HepG2 (cell line): ENCODE measurements at regions not wholly inside any gene's neighbourhood (a gene's known extent, or its start where the extent isn't known, plus 50 kb on each side); places are given as distances from the start of the nearest gene placed in this dataset.
A peak's percentile ranks its signal among the peaks of the same experiment; 100 is the strongest.

Experiments
- ATAC-seq: fragments of 200-7000 bp; cut with Tn5 transposase; 3 replicates; pipeline ENCODE4 v1.9.1; 2020; ENCODE audit warnings: mild to moderate bottlenecking, moderate library complexity
- BruUV-seq: library from RNA; stranded (reverse); fragments of 400-500 nt; replicated peaks from 2 replicates; lab custom pipeline; 2021; lab: Mats Ljungman, UMichigan
- CTCF ChIA-PET: fragments of 300-600 bp; formaldehyde crosslinking; extraction: SDS; loops from one replicate; lab custom pipeline; 2021; ENCODE audit warnings: low total read pairs, inconsistent platforms, low intra/inter-chr PET ratio; lab: Yijun Ruan, JAX
- POLR2A ChIA-PET: fragments of 350-600 bp; sonication (Branson Sonifier 250); formaldehyde crosslinking; loops from one replicate; lab custom pipeline; 2020; ENCODE audit warnings: antibody characterized with exemption, inconsistent platforms; lab: Yijun Ruan, JAX
- DNase-seq: peaks from one replicate; pipeline ENCODE4 v3.0.0-alpha.2; 2015; ENCODE audit warnings: low spot score
- FAIRE-seq: peaks from 3 replicates; lab custom pipeline; 2011; peaks lifted over from hg19 to GRCh38; lab: Jason Lieb, UNC
- H2AFZ ChIP-seq: one replicate; pipeline ENCODE4 v1.6.1; 2011; ENCODE audit warnings: low read length, inconsistent platforms
- H3K27ac ChIP-seq: fragments of 300-600 bp; 3 replicates; pipeline ENCODE4 v1.8.0; 2011; ENCODE audit warnings: mixed run types, mild to moderate bottlenecking, mixed read lengths, low read length, inconsistent platforms; ENCODE audit not compliant: insufficient read depth; ENCODE audit errors: extremely low read length
- H3K27me3 ChIP-seq, 2 experiments: fragments of 200-600 bp in 1 of 2; 2 replicates in 1 of 2; 3 replicates in 1 of 2; pipeline versions ENCODE4 v1.6.0 to v1.8.0; 2011; ENCODE audit warnings: low read length in 2 of 2, mild to moderate bottlenecking in 2 of 2, moderate library complexity in 2 of 2, inconsistent platforms in 1 of 2; ENCODE audit not compliant: insufficient read depth in 2 of 2, control insufficient read depth in 1 of 2
- H3K36me3 ChIP-seq, 2 experiments: fragments of 200-600 bp in 1 of 2; replicated peaks in 1 of 2; 2 replicates in 1 of 2; 3 replicates in 1 of 2; pipeline versions ENCODE4 v1.5.1 to v1.8.0; 2011; ENCODE audit warnings: low read length in 2 of 2, inconsistent platforms in 1 of 2; ENCODE audit not compliant: insufficient read depth in 2 of 2, control insufficient read depth in 1 of 2
- H3K4me1 ChIP-seq: 2 replicates; pipeline ENCODE4 v1.5.1; 2012; ENCODE audit warnings: low read length, inconsistent platforms; ENCODE audit not compliant: insufficient read depth
- H3K4me2 ChIP-seq: 2 replicates; pipeline ENCODE4 v1.6.0; 2011; ENCODE audit warnings: low read depth, low read length, inconsistent platforms
- H3K4me3 ChIP-seq, 3 experiments: fragments of 200-600 bp in 1 of 3; sonication (generic), shearing (Covaris generic) in 1 of 3; replicated peaks in 1 of 3; 2 replicates each; pipeline ENCODE4 v1.5.1; 2011 to 2016; ENCODE audit warnings: low read length in 3 of 3, inconsistent platforms in 2 of 3, low read depth in 2 of 3, mild to moderate bottlenecking in 2 of 3, control low read depth in 1 of 3, mixed read lengths in 1 of 3; ENCODE audit not compliant: insufficient read depth in 1 of 3
- H3K79me2 ChIP-seq: one replicate; pipeline ENCODE4 v1.6.1; 2011; ENCODE audit warnings: low read length, inconsistent platforms; ENCODE audit not compliant: insufficient read depth
- H3K9ac ChIP-seq: 2 replicates; pipeline ENCODE4 v1.6.0; 2011; ENCODE audit warnings: mild to moderate bottlenecking, low read depth, low read length, inconsistent platforms; ENCODE audit not compliant: insufficient read depth
- H3K9me3 ChIP-seq: 2 replicates; pipeline ENCODE4 v1.5.1; 2012; ENCODE audit warnings: mild to moderate bottlenecking, low read length
- H4K20me1 ChIP-seq: 2 replicates; pipeline ENCODE4 v1.6.0; 2011; ENCODE audit warnings: inconsistent platforms, mild to moderate bottlenecking, low read length, moderate library complexity; ENCODE audit not compliant: insufficient read depth
- ELF1 ChIP-seq: sonication (generic); formaldehyde crosslinking; IDR thresholded peaks from 2 replicates; pipeline ENCODE4 v1.4.0; 2020; ENCODE audit warnings: missing genetic modification reagents
- MBNL3 ChIP-seq: fragments of 250-450 bp; sonication (Bioruptor Pico); conservative IDR thresholded peaks from 2 replicates; pipeline ENCODE4 v1.8.0; 2022; ENCODE audit warnings: mild to moderate bottlenecking, inconsistent platforms
- TP53 ChIP-seq: sonication (generic); formaldehyde crosslinking; conservative IDR thresholded peaks from 2 replicates; pipeline ENCODE4 v1.4.0; 2020; ENCODE audit warnings: missing genetic modification reagents
- USF2 ChIP-seq, 2 experiments: sonication (generic) in 1 of 2; formaldehyde crosslinking in 1 of 2; IDR thresholded peaks; 2 replicates each; pipeline versions ENCODE4 v1.5.1 to v1.6.1; 2011 to 2020; ENCODE audit warnings: borderline replicate concordance in 1 of 2, low read depth in 1 of 2, low read length in 1 of 2, mild to moderate bottlenecking in 1 of 2, missing genetic modification reagents in 1 of 2, moderate library complexity in 1 of 2
- ZNF263 ChIP-seq: sonication (generic); formaldehyde crosslinking; IDR thresholded peaks from 2 replicates; pipeline ENCODE4 v1.4.0; 2020; ENCODE audit warnings: missing genetic modification reagents
- ZNF274 ChIP-seq: sonication (generic); formaldehyde crosslinking; IDR thresholded peaks from 2 replicates; pipeline ENCODE4 v1.5.1; 2020; ENCODE audit warnings: mild to moderate bottlenecking, missing genetic modification reagents
- WGBS: methylation state at CpG from one replicate; pipeline ENCODE4 v1.1.6; 2017; ENCODE audit warnings: low lambda C conversion rate; 5-methylcytosine and 5-hydroxymethylcytosine counted together
- in situ Hi-C: cut with HindIII; loops from 2 replicates; pipeline ENCODE4 v1.10.0; 2017; ENCODE audit warnings: low pct_unique_long_range_greater_than_20kb; ENCODE audit not compliant: extremely low pct_ligation_motif_present
- intact Hi-C: fragments of 100-400 bp; cut with micrococcal nuclease; formaldehyde crosslinking; loops from one replicate; pipeline ENCODE4 v1.10.0; 2022; ENCODE audit not compliant: unreplicated experiment
- TF ChIP-seq, protein P1 (sequence below): fragments of 450-650 bp; IDR thresholded peaks from 2 replicates; pipeline ENCODE4 v1.6.1; 2016

DNA sequence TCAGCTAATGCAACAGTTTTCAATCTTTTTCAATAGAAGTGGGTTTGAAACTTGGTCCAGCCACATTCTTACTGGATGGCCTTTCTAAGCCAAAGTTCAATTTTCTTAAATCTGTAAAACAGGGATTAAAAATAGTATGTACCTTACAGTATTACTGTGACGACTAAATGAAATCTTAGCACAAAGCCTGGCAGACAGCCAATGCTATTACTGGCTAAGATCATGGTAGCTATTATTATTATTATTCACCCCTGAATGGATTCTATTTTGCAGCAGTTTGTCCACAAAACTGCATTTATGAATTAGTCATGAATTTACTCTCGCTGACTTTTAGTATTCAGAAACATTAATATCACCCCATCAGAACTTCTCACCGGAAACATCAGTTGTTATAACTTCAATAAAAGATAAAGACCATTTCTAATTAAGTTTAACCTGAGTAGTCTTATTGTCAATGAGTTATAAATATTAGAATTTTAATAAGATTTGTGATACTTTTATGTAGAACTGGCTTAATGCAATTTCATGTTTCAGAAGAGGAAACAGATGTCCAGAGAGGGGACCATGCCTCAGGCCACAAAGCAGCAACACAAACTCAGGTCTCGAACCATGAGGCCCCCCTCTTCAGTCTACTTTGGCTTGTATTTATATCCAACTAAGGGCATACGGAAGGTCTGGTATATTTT, 468.2 kb downstream of the ARHGEF28 start:
- H3K4me3 ChIP-seq = no peak overlapping the region
- H3K27ac ChIP-seq = no peak overlapping the region
- FAIRE-seq (no peak), DNase-seq (no peak), ATAC-seq (no peak)
- H3K9me3 ChIP-seq = 0 out of 2 replicates have a peak, but pooled peaks cover under 1% of the 10 kb centered on the region
- no peaks in the 10 kb centered on the region for H3K4me1 ChIP-seq
- H3K9ac ChIP-seq = no peak overlapping the region
- H2AFZ ChIP-seq = no peak overlapping the region
- H3K79me2 ChIP-seq = no peaks in the 10 kb centered on the region
- ChIA-PET CTCF (no interaction called here), POLR2A (no interaction called here)
- WGBS = 56% methylated on average over 5 of the region's 5 CpGs
- intact Hi-C loops (no loop called here), in situ Hi-C loops (no loop called here)
- BruUV-seq = no TSS peak
- H3K27me3 ChIP-seq = 0 out of 5 replicates have a peak, but pooled peaks cover 1 to 5% of the 10 kb centered on the region in 2 experiments
- no peaks in the 10 kb centered on the region for H3K36me3 ChIP-seq
- no peak for TF ChIP-seq ELF1 (CRISPR knock-in tag)
- TF ChIP-seq TP53 (CRISPR knock-in tag) = no peak
- TF ChIP-seq USF2 (IDR thresholded peaks at IDR 0.05; ENCODE audit: low read depth, low read length) = no peak
- TF ChIP-seq USF2 (CRISPR knock-in tag; IDR thresholded peaks at IDR 0.05; ENCODE audit: borderline replicate concordance) = no peak
- no peak for TF ChIP-seq MBNL3 (CRISPR knock-in tag)
- no peak overlapping the region for H3K4me2 ChIP-seq
- no peaks in the 10 kb centered on the region for H4K20me1 ChIP-seq

- in situ Hi-C loops = no loop called here
Observed at GRCh38 chr5:74093561-74093960, 467.6 kb downstream of the ARHGEF28 start.

More at GRCh38 chr5:74093561-74093960, 467.6 kb downstream of the ARHGEF28 start:
- no peak for FAIRE-seq
- H3K27ac ChIP-seq = no peak overlapping the region
- WGBS = 0% methylated on average over 2 of the region's 2 CpGs
- TF ChIP-seq, protein P1, sequence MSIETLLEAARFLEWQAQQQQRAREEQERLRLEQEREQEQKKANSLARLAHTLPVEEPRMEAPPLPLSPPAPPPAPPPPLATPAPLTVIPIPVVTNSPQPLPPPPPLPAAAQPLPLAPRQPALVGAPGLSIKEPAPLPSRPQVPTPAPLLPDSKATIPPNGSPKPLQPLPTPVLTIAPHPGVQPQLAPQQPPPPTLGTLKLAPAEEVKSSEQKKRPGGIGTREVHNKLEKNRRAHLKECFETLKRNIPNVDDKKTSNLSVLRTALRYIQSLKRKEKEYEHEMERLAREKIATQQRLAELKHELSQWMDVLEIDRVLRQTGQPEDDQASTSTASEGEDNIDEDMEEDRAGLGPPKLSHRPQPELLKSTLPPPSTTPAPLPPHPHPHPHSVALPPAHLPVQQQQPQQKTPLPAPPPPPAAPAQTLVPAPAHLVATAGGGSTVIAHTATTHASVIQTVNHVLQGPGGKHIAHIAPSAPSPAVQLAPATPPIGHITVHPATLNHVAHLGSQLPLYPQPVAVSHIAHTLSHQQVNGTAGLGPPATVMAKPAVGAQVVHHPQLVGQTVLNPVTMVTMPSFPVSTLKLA = peak; percentile 24; the same call in 1 of the 2 replicates
- TF ChIP-seq ZNF263 (no peak), ZNF274 (CRISPR knock-in tag) (no peak)
- DNase-seq = no peak
- ATAC-seq = no peak
- H3K9me3 ChIP-seq = no peaks in the 10 kb centered on the region
- no peaks in the 10 kb centered on the region for H4K20me1 ChIP-seq
- no peaks in the 10 kb centered on the region for H3K79me2 ChIP-seq
- H3K36me3 ChIP-seq = no peaks in the 10 kb centered on the region
- H3K27me3 ChIP-seq = 0 out of 5 replicates have a peak, but pooled peaks cover 0 to 5% of the 10 kb centered on the region in 2 experiments
- H3K4me3 ChIP-seq = no peak overlapping the region
- intact Hi-C loops = no loop called here
- BruUV-seq = no TSS peak
- no peak overlapping the region for H3K9ac ChIP-seq
- CTCF ChIA-PET = no interaction called here
- H3K4me1 ChIP-seq = no peaks in the 10 kb centered on the region
- H3K4me2 ChIP-seq = no peak overlapping the region
- H2AFZ ChIP-seq = no peak overlapping the region
- POLR2A ChIA-PET = no interaction called here
